ENCODE measurements at regions not wholly inside any gene's neighbourhood (a gene's known extent, or its start where the extent isn't known, plus 50 kb on each side); places are given as distances from the start of the nearest gene placed in this dataset.

- 14 to 23% (median 20%) methylated on average over 1 of the region's 1 CpG for WGBS, 3 donors
- no peaks in the 10 kb centered on the region for H3K4me1 ChIP-seq
- ATAC-seq = no peak
Observed at GRCh38 chr2:188151670-188152069, 140.0 kb upstream of the GULP1 start.

DNA sequence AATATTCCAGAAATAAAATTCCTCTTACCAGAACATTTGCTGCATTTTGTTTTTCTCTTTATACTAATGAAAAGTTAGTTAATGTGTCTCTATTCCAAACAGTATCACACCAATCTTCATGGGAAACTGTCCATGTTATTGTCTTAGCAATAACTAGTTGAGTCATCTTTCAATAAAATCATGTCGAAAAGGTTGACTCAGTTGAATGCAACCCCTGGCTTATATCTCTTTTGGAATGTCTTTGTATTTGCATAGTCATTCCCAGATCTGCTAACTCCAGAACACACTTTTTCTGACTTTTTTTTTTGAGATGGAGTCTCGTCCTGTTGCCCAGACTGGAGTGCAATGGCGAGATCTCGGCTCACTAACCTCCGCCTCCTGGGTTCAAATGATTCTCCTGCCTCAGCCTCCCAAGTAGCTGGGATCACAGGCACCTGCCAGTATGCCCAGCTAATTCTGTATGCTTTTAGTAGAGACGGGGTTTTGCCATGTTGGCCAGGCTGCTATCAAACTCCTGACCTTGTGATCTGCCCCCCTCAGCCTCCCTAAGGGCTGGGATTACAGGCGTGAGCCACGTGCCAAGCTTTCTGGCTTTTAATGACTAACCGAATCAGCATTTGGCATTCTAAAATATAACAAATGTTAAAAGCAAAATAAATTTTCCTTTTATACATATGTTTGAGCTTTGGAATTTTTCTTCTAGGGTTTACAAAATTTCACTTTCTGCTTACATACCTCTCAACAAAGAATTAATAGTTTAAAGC is 133.2 kb upstream of the GULP1 start:
- no peak for DNase-seq
- H3K27me3 ChIP-seq (ENCODE audit: insufficient read depth in 3 of 3, low read length in 2 of 3) = no peaks in the 10 kb centered on the region
- no peaks in the 10 kb centered on the region for H3K9me3 ChIP-seq
- no peak overlapping the region for H3K27ac ChIP-seq
- no peak overlapping the region for H3K4me3 ChIP-seq
- WGBS, 3 donors = 57 to 75% (median 62%) methylated on average over 9 of the region's 9 CpGs
- no peaks in the 10 kb centered on the region for H3K36me3 ChIP-seq (ENCODE audit: insufficient read depth in 1 of 2, low read depth in 1 of 2)
- ATAC-seq = no peak
- H3K4me1 ChIP-seq = no peaks in the 10 kb centered on the region
- intact Hi-C loops (cut with DNase I) = no loop called here
- TF ChIP-seq, protein P1, sequence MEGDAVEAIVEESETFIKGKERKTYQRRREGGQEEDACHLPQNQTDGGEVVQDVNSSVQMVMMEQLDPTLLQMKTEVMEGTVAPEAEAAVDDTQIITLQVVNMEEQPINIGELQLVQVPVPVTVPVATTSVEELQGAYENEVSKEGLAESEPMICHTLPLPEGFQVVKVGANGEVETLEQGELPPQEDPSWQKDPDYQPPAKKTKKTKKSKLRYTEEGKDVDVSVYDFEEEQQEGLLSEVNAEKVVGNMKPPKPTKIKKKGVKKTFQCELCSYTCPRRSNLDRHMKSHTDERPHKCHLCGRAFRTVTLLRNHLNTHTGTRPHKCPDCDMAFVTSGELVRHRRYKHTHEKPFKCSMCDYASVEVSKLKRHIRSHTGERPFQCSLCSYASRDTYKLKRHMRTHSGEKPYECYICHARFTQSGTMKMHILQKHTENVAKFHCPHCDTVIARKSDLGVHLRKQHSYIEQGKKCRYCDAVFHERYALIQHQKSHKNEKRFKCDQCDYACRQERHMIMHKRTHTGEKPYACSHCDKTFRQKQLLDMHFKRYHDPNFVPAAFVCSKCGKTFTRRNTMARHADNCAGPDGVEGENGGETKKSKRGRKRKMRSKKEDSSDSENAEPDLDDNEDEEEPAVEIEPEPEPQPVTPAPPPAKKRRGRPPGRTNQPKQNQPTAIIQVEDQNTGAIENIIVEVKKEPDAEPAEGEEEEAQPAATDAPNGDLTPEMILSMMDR (IDR thresholded peaks at IDR 0.05) = no peak

More at GRCh38 chr2:188151670-188152069, 140.0 kb upstream of the GULP1 start:
- Histone ChIP-seq H3K27me3 (ENCODE audit: insufficient read depth in 3 of 3, low read length in 2 of 3) (no peaks in the 10 kb centered on the region), H3K36me3 (ENCODE audit: insufficient read depth in 1 of 2, low read depth in 1 of 2) (no peaks in the 10 kb centered on the region), H3K27ac (no peak overlapping the region), H3K9me3 (no peaks in the 10 kb centered on the region), H3K4me3 (no peak overlapping the region)
- TF ChIP-seq, protein P1 (IDR thresholded peaks at IDR 0.05) = no peak
- no peak for DNase-seq
- intact Hi-C loops (cut with DNase I) = no loop called here

- Histone ChIP-seq H3K27ac (no peak overlapping the region), H3K9me3 (no peaks in the 10 kb centered on the region), H3K27me3 (ENCODE audit: insufficient read depth in 3 of 3, low read length in 2 of 3) (no peaks in the 10 kb centered on the region), H3K36me3 (ENCODE audit: insufficient read depth in 1 of 2, low read depth in 1 of 2) (no peaks in the 10 kb centered on the region), H3K4me1 (no peaks in the 10 kb centered on the region), H3K4me3 (no peak overlapping the region)
- DNase-seq (no peak), ATAC-seq (no peak)
- intact Hi-C loops (cut with DNase I) = no loop called here
- 92 to 94% (median 94%) methylated on average over 2 of the region's 2 CpGs for WGBS, 3 donors
- TF ChIP-seq, protein P1 (IDR thresholded peaks at IDR 0.05) = no peak
Observed at GRCh38 chr2:188159484-188159883, 132.2 kb upstream of the GULP1 start.

GRCh38 chr2:188170356-188170755 is 121.3 kb upstream of the GULP1 start:
- H3K4me1 ChIP-seq = no peaks in the 10 kb centered on the region
- H3K36me3 ChIP-seq (ENCODE audit: insufficient read depth in 1 of 2, low read depth in 1 of 2) = no peaks in the 10 kb centered on the region
- TF ChIP-seq, protein P1 (IDR thresholded peaks at IDR 0.05) = no peak
- H3K4me3 ChIP-seq = no peak overlapping the region
- DNase-seq (no peak), ATAC-seq (no peak)
- WGBS, 3 donors = 94 to 95% (median 95%) methylated on average over 4 of the region's 4 CpGs
- H3K9me3 ChIP-seq = no peaks in the 10 kb centered on the region
- intact Hi-C loops (cut with DNase I) = no loop called here
- no peaks in the 10 kb centered on the region for H3K27me3 ChIP-seq (ENCODE audit: insufficient read depth in 3 of 3, low read length in 2 of 3)
- H3K27ac ChIP-seq = no peak overlapping the region

- ATAC-seq = no peak
- no peak overlapping the region for H3K4me3 ChIP-seq
- no peak for DNase-seq
- no peaks in the 10 kb centered on the region for H3K9me3 ChIP-seq
- H3K36me3 ChIP-seq (ENCODE audit: insufficient read depth in 1 of 2, low read depth in 1 of 2) = no peaks in the 10 kb centered on the region
- no peaks in the 10 kb centered on the region for H3K4me1 ChIP-seq
- no peaks in the 10 kb centered on the region for H3K27me3 ChIP-seq (ENCODE audit: insufficient read depth in 3 of 3, low read length in 2 of 3)
- TF ChIP-seq, protein P1 (IDR thresholded peaks at IDR 0.05) = no peak
- H3K27ac ChIP-seq = no peak overlapping the region
- intact Hi-C loops (cut with DNase I) = no loop called here
Observed at GRCh38 chr2:188176620-188177019, 115.1 kb upstream of the GULP1 start.
